GM23338 (cell line): ENCODE measurements at regions not wholly inside any gene's neighbourhood (a gene's known extent, or its start where the extent isn't known, plus 50 kb on each side); places are given as distances from the start of the nearest gene placed in this dataset.

Experiments used
- ATAC-seq: fragments of 200-7000 bp; cut with Tn5 transposase; 3 replicates; pipeline ENCODE4 v1.9.1; 2020
- DNase-seq: peaks from one replicate; pipeline ENCODE4 v3.0.0-alpha.2; 2015; ENCODE audit warnings: low spot score
- H2AFZ ChIP-seq: fragments of 200-600 bp; sonication (generic); 2 replicates; pipeline ENCODE4 v1.8.0; 2016; ENCODE audit warnings: antibody characterized with exemption, mild to moderate bottlenecking, moderate library complexity
- H3F3A ChIP-seq: fragments of 200-600 bp; sonication (generic); replicated peaks from 2 replicates; pipeline ENCODE4 v1.8.0; 2017; ENCODE audit warnings: antibody characterized with exemption, mixed run types, low read depth
- H3K27ac ChIP-seq: fragments of 200-600 bp; sonication (generic); 2 replicates; pipeline ENCODE4 v1.6.1; 2016; ENCODE audit warnings: low read depth
- H3K27me3 ChIP-seq: fragments of 200-600 bp; sonication (generic); 2 replicates; pipeline ENCODE4 v1.8.0; 2016; ENCODE audit warnings: mild to moderate bottlenecking, mixed run types, moderate library complexity; ENCODE audit not compliant: insufficient read depth
- H3K36me3 ChIP-seq: fragments of 200-600 bp; sonication (generic); 2 replicates; pipeline ENCODE4 v1.8.0; 2016; ENCODE audit warnings: mild to moderate bottlenecking; ENCODE audit not compliant: insufficient read depth
- H3K4me1 ChIP-seq: fragments of 200-600 bp; sonication (generic); 2 replicates; pipeline ENCODE4 v1.8.0; 2016; ENCODE audit warnings: mild to moderate bottlenecking, moderate library complexity; ENCODE audit not compliant: insufficient read depth
- H3K4me2 ChIP-seq: fragments of 200-600 bp; sonication (generic); 2 replicates; pipeline ENCODE4 v1.7.1; 2017; ENCODE audit warnings: mixed run types
- H3K4me3 ChIP-seq: fragments of 200-600 bp; sonication (generic); 2 replicates; pipeline ENCODE4 v1.6.1; 2016; ENCODE audit warnings: mixed run types
- H3K79me2 ChIP-seq: fragments of 200-600 bp; sonication (generic); replicated peaks from 2 replicates; pipeline ENCODE4 v1.8.0; 2017; ENCODE audit warnings: mild to moderate bottlenecking; ENCODE audit not compliant: insufficient read depth
- H3K9me2 ChIP-seq: fragments of 200-600 bp; sonication (generic); 2 replicates; pipeline ENCODE4 v1.8.0; 2017; ENCODE audit not compliant: insufficient read depth
- H4K20me1 ChIP-seq: fragments of 200-600 bp; sonication (generic); replicated peaks from 2 replicates; pipeline ENCODE4 v1.8.0; 2017; ENCODE audit warnings: mild to moderate bottlenecking; ENCODE audit not compliant: insufficient read depth
- H3K27ac Mint-ChIP-seq: 2 replicates; pipeline ENCODE4 v1.8.0; 2020; ENCODE audit warnings: inconsistent platforms, mild to moderate bottlenecking, moderate library complexity, mixed read lengths
- H3K27me3 Mint-ChIP-seq: 3 replicates; pipeline ENCODE4 v1.8.0; 2022; ENCODE audit warnings: low read depth, mild to moderate bottlenecking, moderate library complexity, mixed read lengths, inconsistent platforms; ENCODE audit not compliant: insufficient read depth, poor library complexity
- H3K36me3 Mint-ChIP-seq: 3 replicates; pipeline ENCODE4 v1.8.0; 2021; ENCODE audit warnings: low read depth, mild to moderate bottlenecking, inconsistent platforms, moderate library complexity, mixed read lengths
- H3K4me1 Mint-ChIP-seq: 3 replicates; pipeline ENCODE4 v1.8.0; 2020; ENCODE audit warnings: mild to moderate bottlenecking, inconsistent platforms, mixed read lengths
- H3K4me3 Mint-ChIP-seq: 3 replicates; pipeline ENCODE4 v1.8.0; 2021; ENCODE audit warnings: moderate library complexity, mild to moderate bottlenecking, inconsistent platforms, mixed read lengths
- H3K9me3 Mint-ChIP-seq: 3 replicates; pipeline ENCODE4 v1.8.0; 2020; ENCODE audit warnings: moderate library complexity, mild to moderate bottlenecking, inconsistent platforms, mixed read lengths
- CREB1 ChIP-seq: fragments of 250-450 bp; sonication (Bioruptor Pico); IDR thresholded peaks from 2 replicates; pipeline ENCODE4 v1.5.0; 2020; ENCODE audit warnings: low read depth, mild to moderate bottlenecking, moderate library complexity
- EZH2phosphoT487 ChIP-seq: fragments of 200-600 bp; sonication (generic); IDR thresholded peaks from one replicate; pipeline ENCODE4 v1.8.1; 2018; ENCODE audit warnings: antibody characterized with exemption; ENCODE audit not compliant: unreplicated experiment
- JUNB ChIP-seq: IDR thresholded peaks from one replicate; pipeline ENCODE4 v1.6.1; 2016; ENCODE audit warnings: antibody characterized with exemption; ENCODE audit not compliant: unreplicated experiment
- STAT1 ChIP-seq: IDR thresholded peaks from one replicate; pipeline ENCODE4 v1.6.1; 2016; ENCODE audit warnings: antibody characterized with exemption; ENCODE audit not compliant: unreplicated experiment
- ZNF114 ChIP-seq: fragments of 250-450 bp; sonication (Bioruptor Pico); IDR thresholded peaks from 2 replicates; pipeline ENCODE4 v1.5.0; 2020; ENCODE audit warnings: mild to moderate bottlenecking, moderate library complexity
- TF ChIP-seq, protein P1 (sequence below): fragments of 250-450 bp; sonication (Bioruptor Pico); IDR thresholded peaks from 2 replicates; pipeline ENCODE4 v1.5.0; 2020; ENCODE audit warnings: mild to moderate bottlenecking, moderate library complexity

DNA sequence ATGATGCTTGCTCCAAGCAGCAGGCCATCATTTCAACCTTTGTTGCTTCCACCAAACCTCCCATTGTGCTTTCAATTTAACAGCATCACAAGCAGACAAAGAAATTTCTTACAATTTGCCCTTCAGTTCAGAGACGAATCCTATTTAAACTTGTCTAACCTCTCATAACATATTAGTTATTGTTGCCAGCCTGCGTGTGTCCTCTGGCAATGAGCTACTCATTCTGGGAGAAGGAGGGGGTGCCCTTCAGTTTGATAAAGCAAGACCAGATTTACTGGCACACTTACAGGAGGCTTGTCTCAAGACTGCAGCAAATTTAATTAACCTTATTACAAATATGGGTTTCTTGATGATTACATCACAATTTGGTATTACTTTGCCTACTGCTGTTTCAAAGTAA is 203.6 kb upstream of the SOX5 start (continued):
- TF ChIP-seq, protein P1, sequence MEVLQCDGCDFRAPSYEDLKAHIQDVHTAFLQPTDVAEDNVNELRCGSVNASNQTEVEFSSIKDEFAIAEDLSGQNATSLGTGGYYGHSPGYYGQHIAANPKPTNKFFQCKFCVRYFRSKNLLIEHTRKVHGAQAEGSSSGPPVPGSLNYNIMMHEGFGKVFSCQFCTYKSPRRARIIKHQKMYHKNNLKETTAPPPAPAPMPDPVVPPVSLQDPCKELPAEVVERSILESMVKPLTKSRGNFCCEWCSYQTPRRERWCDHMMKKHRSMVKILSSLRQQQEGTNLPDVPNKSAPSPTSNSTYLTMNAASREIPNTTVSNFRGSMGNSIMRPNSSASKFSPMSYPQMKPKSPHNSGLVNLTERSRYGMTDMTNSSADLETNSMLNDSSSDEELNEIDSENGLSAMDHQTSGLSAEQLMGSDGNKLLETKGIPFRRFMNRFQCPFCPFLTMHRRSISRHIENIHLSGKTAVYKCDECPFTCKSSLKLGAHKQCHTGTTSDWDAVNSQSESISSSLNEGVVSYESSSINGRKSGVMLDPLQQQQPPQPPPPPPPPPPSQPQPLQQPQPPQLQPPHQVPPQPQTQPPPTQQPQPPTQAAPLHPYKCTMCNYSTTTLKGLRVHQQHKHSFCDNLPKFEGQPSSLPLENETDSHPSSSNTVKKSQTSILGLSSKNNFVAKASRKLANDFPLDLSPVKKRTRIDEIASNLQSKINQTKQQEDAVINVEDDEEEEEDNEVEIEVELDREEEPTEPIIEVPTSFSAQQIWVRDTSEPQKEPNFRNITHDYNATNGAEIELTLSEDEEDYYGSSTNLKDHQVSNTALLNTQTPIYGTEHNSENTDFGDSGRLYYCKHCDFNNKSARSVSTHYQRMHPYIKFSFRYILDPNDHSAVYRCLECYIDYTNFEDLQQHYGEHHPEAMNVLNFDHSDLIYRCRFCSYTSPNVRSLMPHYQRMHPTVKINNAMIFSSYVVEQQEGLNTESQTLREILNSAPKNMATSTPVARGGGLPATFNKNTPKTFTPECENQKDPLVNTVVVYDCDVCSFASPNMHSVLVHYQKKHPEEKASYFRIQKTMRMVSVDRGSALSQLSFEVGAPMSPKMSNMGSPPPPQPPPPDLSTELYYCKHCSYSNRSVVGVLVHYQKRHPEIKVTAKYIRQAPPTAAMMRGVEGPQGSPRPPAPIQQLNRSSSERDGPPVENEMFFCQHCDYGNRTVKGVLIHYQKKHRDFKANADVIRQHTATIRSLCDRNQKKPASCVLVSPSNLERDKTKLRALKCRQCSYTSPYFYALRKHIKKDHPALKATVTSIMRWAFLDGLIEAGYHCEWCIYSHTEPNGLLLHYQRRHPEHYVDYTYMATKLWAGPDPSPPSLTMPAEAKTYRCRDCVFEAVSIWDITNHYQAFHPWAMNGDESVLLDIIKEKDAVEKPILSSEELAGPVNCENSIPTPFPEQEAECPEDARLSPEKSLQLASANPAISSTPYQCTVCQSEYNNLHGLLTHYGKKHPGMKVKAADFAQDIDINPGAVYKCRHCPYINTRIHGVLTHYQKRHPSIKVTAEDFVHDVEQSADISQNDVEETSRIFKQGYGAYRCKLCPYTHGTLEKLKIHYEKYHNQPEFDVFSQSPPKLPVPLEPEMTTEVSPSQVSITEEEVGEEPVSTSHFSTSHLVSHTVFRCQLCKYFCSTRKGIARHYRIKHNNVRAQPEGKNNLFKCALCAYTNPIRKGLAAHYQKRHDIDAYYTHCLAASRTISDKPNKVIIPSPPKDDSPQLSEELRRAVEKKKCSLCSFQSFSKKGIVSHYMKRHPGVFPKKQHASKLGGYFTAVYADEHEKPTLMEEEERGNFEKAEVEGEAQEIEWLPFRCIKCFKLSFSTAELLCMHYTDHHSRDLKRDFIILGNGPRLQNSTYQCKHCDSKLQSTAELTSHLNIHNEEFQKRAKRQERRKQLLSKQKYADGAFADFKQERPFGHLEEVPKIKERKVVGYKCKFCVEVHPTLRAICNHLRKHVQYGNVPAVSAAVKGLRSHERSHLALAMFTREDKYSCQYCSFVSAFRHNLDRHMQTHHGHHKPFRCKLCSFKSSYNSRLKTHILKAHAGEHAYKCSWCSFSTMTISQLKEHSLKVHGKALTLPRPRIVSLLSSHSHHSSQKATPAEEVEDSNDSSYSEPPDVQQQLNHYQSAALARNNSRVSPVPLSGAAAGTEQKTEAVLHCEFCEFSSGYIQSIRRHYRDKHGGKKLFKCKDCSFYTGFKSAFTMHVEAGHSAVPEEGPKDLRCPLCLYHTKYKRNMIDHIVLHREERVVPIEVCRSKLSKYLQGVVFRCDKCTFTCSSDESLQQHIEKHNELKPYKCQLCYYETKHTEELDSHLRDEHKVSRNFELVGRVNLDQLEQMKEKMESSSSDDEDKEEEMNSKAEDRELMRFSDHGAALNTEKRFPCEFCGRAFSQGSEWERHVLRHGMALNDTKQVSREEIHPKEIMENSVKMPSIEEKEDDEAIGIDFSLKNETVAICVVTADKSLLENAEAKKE (CRISPR knock-in tag) = no peak
- TF ChIP-seq STAT1 = no peak

DNA sequence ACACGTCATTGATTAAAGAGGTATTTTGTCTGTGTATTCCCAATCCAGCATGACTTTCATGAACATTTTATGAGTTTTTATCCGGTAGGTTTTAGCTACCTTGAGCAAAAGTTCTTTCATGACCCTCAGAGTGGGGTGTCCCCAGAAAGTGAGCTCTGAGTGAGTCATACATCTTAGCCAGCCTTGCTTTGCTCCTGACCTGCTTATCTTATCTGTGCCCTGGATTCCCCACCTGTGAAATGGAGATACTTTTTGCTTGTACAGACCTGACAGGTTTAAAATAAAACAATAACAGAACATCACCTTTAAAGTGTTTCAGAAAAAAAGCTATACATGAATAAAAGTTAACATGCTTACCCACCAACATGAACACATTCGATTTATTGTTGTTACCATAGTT is 202.8 kb upstream of the SOX5 start:
- H3K27ac Mint-ChIP-seq = no peak overlapping the region
- Histone ChIP-seq H3K4me2 (no peak overlapping the region), H3K27me3 (no peaks in the 10 kb centered on the region), H3F3A (no peaks in the 10 kb centered on the region), H2AFZ (no peak overlapping the region), H3K4me1 (no peaks in the 10 kb centered on the region), H3K4me3 (no peak overlapping the region), H4K20me1 (no peaks in the 10 kb centered on the region), H3K9me2 (no peaks in the 10 kb centered on the region), H3K79me2 (no peaks in the 10 kb centered on the region), H3K36me3 (no peaks in the 10 kb centered on the region), H3K27ac (no peak overlapping the region)
- TF ChIP-seq ZNF114 (CRISPR knock-in tag) = no peak
- TF ChIP-seq EZH2phosphoT487 = no peak
- TF ChIP-seq CREB1 (CRISPR knock-in tag) = no peak
- no peaks in the 10 kb centered on the region for H3K36me3 Mint-ChIP-seq
- no peaks in the 10 kb centered on the region for H3K4me1 Mint-ChIP-seq
- ATAC-seq = no peak
- DNase-seq = no peak
- H3K9me3 Mint-ChIP-seq = no peaks in the 10 kb centered on the region
- no peaks in the 10 kb centered on the region for H3K27me3 Mint-ChIP-seq
- no peak overlapping the region for H3K4me3 Mint-ChIP-seq

DNA sequence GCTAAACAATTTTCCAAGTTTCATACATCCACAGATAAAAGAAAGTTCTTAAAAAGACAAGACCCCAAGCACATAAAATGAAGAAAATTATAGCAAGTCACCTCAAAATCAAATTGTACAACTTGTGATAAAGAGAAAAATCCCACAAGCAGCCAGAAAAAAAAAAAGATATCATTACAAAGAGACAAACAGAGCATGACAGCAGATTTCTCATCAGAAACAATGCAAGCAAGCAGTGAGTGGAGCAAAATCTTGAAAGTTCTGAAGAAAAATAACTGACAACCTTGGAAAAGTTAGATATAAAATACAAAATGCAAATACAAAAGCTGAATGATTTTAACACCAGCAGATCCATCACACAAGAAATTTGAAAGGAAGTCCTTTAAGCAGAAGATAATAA is 194.5 kb upstream of the SOX5 start:
- H3K27ac ChIP-seq = no peak overlapping the region
- no peak overlapping the region for H3K4me3 Mint-ChIP-seq
- H3K27ac Mint-ChIP-seq = no peak overlapping the region
- no peaks in the 10 kb centered on the region for H3K79me2 ChIP-seq
- no peak overlapping the region for H3K4me3 ChIP-seq
- no peak overlapping the region for H2AFZ ChIP-seq
- peaks cover 2% of the 10 kb centered on the region for H3K27me3 Mint-ChIP-seq
- H3K4me1 ChIP-seq = no peaks in the 10 kb centered on the region
- peaks cover 7% of the 10 kb centered on the region; the same call in 1 of the 3 replicates for H3K36me3 Mint-ChIP-seq
- no peak for DNase-seq
- no peaks in the 10 kb centered on the region for H3F3A ChIP-seq
- H3K4me1 Mint-ChIP-seq = peaks cover 3% of the 10 kb centered on the region; the same call in 1 of the 3 replicates
- H3K9me2 ChIP-seq = no peaks in the 10 kb centered on the region
- no peaks in the 10 kb centered on the region for H3K36me3 ChIP-seq
- no peaks in the 10 kb centered on the region for H3K27me3 ChIP-seq
- peaks cover 10% of the 10 kb centered on the region for H3K9me3 Mint-ChIP-seq
- no peak for ATAC-seq
- H4K20me1 ChIP-seq = no peaks in the 10 kb centered on the region
- no peak overlapping the region for H3K4me2 ChIP-seq
- TF ChIP-seq EZH2phosphoT487 = no peak
- TF ChIP-seq JUNB = no peak
- TF ChIP-seq CREB1 (CRISPR knock-in tag) = no peak
